Activated CD4-positive, alpha-beta memory T cell treated with anti-CD3 and anti-CD28 coated beads, Interleukin-2, amount 10 ng/mL, durations not matched to agents 7 days and 5 days (primary cell): ENCODE measurements at regions not wholly inside any gene's neighbourhood (a gene's known extent, or its start where the extent isn't known, plus 50 kb on each side); places are given as distances from the start of the nearest gene placed in this dataset.
A peak's percentile ranks its signal among the peaks of the same experiment; 100 is the strongest.
"Not testable (repeated sequence)": the region's sequence is repeated elsewhere in the genome, so short reads cannot be mapped to it uniquely, and the experiment has no call there.

Experiments used
- CTCF ChIA-PET: fragments of 350-600 bp; sonication (Branson Sonifier 250); formaldehyde crosslinking; loops from one replicate; lab custom pipeline; 2021; ENCODE audit warnings: antibody characterized with exemption, inconsistent platforms; lab: Charles Lee
- POLR2A ChIA-PET: fragments of 350-600 bp; sonication (Branson Sonifier 250); formaldehyde crosslinking; loops from one replicate; lab custom pipeline; 2021; ENCODE audit warnings: antibody characterized with exemption; lab: Charles Lee
- DNase-seq: peaks from one replicate; pipeline ENCODE4 v3.0.0-alpha.2; 2020
- H3K27ac Mint-ChIP-seq: one replicate; pipeline ENCODE4 v1.8.0; 2021; ENCODE audit warnings: mild to moderate bottlenecking, mixed read lengths
- H3K27me3 Mint-ChIP-seq: one replicate; pipeline ENCODE4 v1.8.0; 2021; ENCODE audit warnings: mixed read lengths
- H3K36me3 Mint-ChIP-seq: one replicate; pipeline ENCODE4 v1.8.0; 2021; ENCODE audit warnings: low read depth, mixed read lengths
- H3K4me1 Mint-ChIP-seq: one replicate; pipeline ENCODE4 v1.8.0; 2021; ENCODE audit warnings: mixed read lengths
- H3K4me3 Mint-ChIP-seq: one replicate; pipeline ENCODE4 v1.8.0; 2021; ENCODE audit warnings: mild to moderate bottlenecking, mixed read lengths
- H3K9me3 Mint-ChIP-seq: one replicate; pipeline ENCODE4 v1.8.0; 2021; ENCODE audit warnings: mixed read lengths

- Mint-ChIP-seq H3K4me3 (no peak overlapping the region), H3K27me3 (peaks cover 18% of the 10 kb centered on the region), H3K36me3 (no peaks in the 10 kb centered on the region), H3K27ac (no peak overlapping the region), H3K4me1 (no peaks in the 10 kb centered on the region), H3K9me3 (no peaks in the 10 kb centered on the region)
- ChIA-PET CTCF (no interaction called here), POLR2A (no interaction called here)
- no peak for DNase-seq
Observed at GRCh38 chr10:78229950-78230675, 196.4 kb downstream of the RPS24 start.

- H3K4me3 Mint-ChIP-seq = no peak overlapping the region
- H3K9me3 Mint-ChIP-seq = no peaks in the 10 kb centered on the region
- no peak for DNase-seq
- ChIA-PET POLR2A (no interaction called here), CTCF (no interaction called here)
- H3K36me3 Mint-ChIP-seq = no peaks in the 10 kb centered on the region
- no peaks in the 10 kb centered on the region for H3K4me1 Mint-ChIP-seq
- H3K27me3 Mint-ChIP-seq = peaks cover 21% of the 10 kb centered on the region
- no peak overlapping the region for H3K27ac Mint-ChIP-seq
Observed at GRCh38 chr10:78231327-78231726, 197.7 kb downstream of the RPS24 start.

- no peaks in the 10 kb centered on the region for H3K9me3 Mint-ChIP-seq
Observed at GRCh38 chr10:78231939-78232338, 198.3 kb downstream of the RPS24 start.

GRCh38 chr10:78236416-78237015 is 202.9 kb downstream of the RPS24 start:
- POLR2A ChIA-PET = no interaction called here
- no peak for DNase-seq
- Mint-ChIP-seq H3K27me3 (peaks cover 23% of the 10 kb centered on the region), H3K27ac (no peak overlapping the region), H3K4me1 (no peaks in the 10 kb centered on the region), H3K9me3 (no peaks in the 10 kb centered on the region), H3K4me3 (no peak overlapping the region), H3K36me3 (no peaks in the 10 kb centered on the region)
- CTCF ChIA-PET = no interaction called here

More at GRCh38 chr10:78231939-78232338, 198.3 kb downstream of the RPS24 start:
- H3K27me3 Mint-ChIP-seq = peaks cover 16% of the 10 kb centered on the region
- H3K4me1 Mint-ChIP-seq = no peaks in the 10 kb centered on the region
- H3K36me3 Mint-ChIP-seq = no peaks in the 10 kb centered on the region
- ChIA-PET POLR2A (no interaction called here), CTCF (interaction anchor here (0.6 kb wide), 1 partner anchor 186 kb away, joined by 3 read pairs; no protein-coding TSS in a partner anchor)
- H3K4me3 Mint-ChIP-seq = no peak overlapping the region
- no peak overlapping the region for H3K27ac Mint-ChIP-seq
- no peak for DNase-seq

- H3K36me3 Mint-ChIP-seq, H3K27ac Mint-ChIP-seq, POLR2A ChIA-PET, H3K9me3 Mint-ChIP-seq, H3K4me1 Mint-ChIP-seq, DNase-seq, H3K4me3 Mint-ChIP-seq, CTCF ChIA-PET: not testable (repeated sequence)
- peaks cover 22% of the 10 kb centered on the region for H3K27me3 Mint-ChIP-seq
Observed at GRCh38 chr10:78237951-78238350, 204.3 kb downstream of the RPS24 start.

GRCh38 chr10:78247266-78247665 is 213.6 kb downstream of the RPS24 start:
- POLR2A ChIA-PET = no interaction called here
- H3K9me3 Mint-ChIP-seq = peaks cover 15% of the 10 kb centered on the region
- CTCF ChIA-PET = interaction anchor here (0.6 kb wide), 1 partner anchor 1532 kb away, joined by 3 read pairs; no protein-coding TSS in a partner anchor
- H3K36me3 Mint-ChIP-seq = no peaks in the 10 kb centered on the region
- H3K27me3 Mint-ChIP-seq = peaks cover 8% of the 10 kb centered on the region
- no peak overlapping the region for H3K27ac Mint-ChIP-seq
- no peak overlapping the region for H3K4me3 Mint-ChIP-seq
- DNase-seq = no peak
- peaks cover 29% of the 10 kb centered on the region for H3K4me1 Mint-ChIP-seq

- Mint-ChIP-seq H3K27me3 (peaks cover 8% of the 10 kb centered on the region), H3K36me3 (no peaks in the 10 kb centered on the region), H3K9me3 (peaks cover 15% of the 10 kb centered on the region), H3K27ac (no peak overlapping the region), H3K4me1 (peaks cover 29% of the 10 kb centered on the region), H3K4me3 (no peak overlapping the region)
- POLR2A ChIA-PET = no interaction called here
- no peak for DNase-seq
- CTCF ChIA-PET = interaction anchor here (0.6 kb wide), 1 partner anchor 1531 kb away, joined by 3 read pairs; no protein-coding TSS in a partner anchor
Observed at GRCh38 chr10:78247821-78248220, 214.2 kb downstream of the RPS24 start.

- H3K4me1 Mint-ChIP-seq = peaks cover 29% of the 10 kb centered on the region
- no peak for DNase-seq
- POLR2A ChIA-PET = no interaction called here
- H3K27ac Mint-ChIP-seq = no peak overlapping the region
- CTCF ChIA-PET = no interaction called here
- peaks cover 8% of the 10 kb centered on the region for H3K27me3 Mint-ChIP-seq
- H3K36me3 Mint-ChIP-seq = no peaks in the 10 kb centered on the region
- peaks cover 6% of the 10 kb centered on the region for H3K9me3 Mint-ChIP-seq
- H3K4me3 Mint-ChIP-seq = no peak overlapping the region
Observed at GRCh38 chr10:78248651-78249464, 215.2 kb downstream of the RPS24 start.

GRCh38 chr10:78249690-78250089 is 216.0 kb downstream of the RPS24 start:
- peaks cover 10% of the 10 kb centered on the region for H3K27me3 Mint-ChIP-seq

GRCh38 chr10:78250313-78251015 is 216.8 kb downstream of the RPS24 start:
- Mint-ChIP-seq H3K9me3 (no peaks in the 10 kb centered on the region), H3K4me3 (no peak overlapping the region), H3K4me1 (peaks cover 29% of the 10 kb centered on the region), H3K27ac (no peak overlapping the region), H3K27me3 (peaks cover 4% of the 10 kb centered on the region), H3K36me3 (no peaks in the 10 kb centered on the region)
- ChIA-PET POLR2A (interaction anchor here (0.7 kb wide), 1 partner anchor 9 kb away, joined by 3 read pairs; no protein-coding TSS in a partner anchor), CTCF (no interaction called here)
- DNase-seq = peak; percentile 33

More at GRCh38 chr10:78249690-78250089, 216.0 kb downstream of the RPS24 start:
- Mint-ChIP-seq H3K4me1 (peaks cover 29% of the 10 kb centered on the region), H3K9me3 (peaks cover 3% of the 10 kb centered on the region), H3K27ac (no peak overlapping the region), H3K36me3 (no peaks in the 10 kb centered on the region), H3K4me3 (no peak overlapping the region)
- POLR2A ChIA-PET = no interaction called here
- CTCF ChIA-PET = no interaction called here
- no peak for DNase-seq

- CTCF ChIA-PET = no interaction called here
- Mint-ChIP-seq H3K36me3 (no peaks in the 10 kb centered on the region), H3K4me1 (peaks cover 29% of the 10 kb centered on the region), H3K9me3 (no peaks in the 10 kb centered on the region), H3K4me3 (no peak overlapping the region), H3K27ac (no peak overlapping the region), H3K27me3 (peaks cover 2% of the 10 kb centered on the region)
- no peak for DNase-seq
- POLR2A ChIA-PET = no interaction called here
Observed at GRCh38 chr10:78251016-78251385, 217.3 kb downstream of the RPS24 start.

- POLR2A ChIA-PET = no interaction called here
- no peak overlapping the region for H3K4me3 Mint-ChIP-seq
- H3K9me3 Mint-ChIP-seq = no peaks in the 10 kb centered on the region
- H3K27me3 Mint-ChIP-seq = peaks cover 2% of the 10 kb centered on the region
- no peak overlapping the region for H3K27ac Mint-ChIP-seq
- no peaks in the 10 kb centered on the region for H3K36me3 Mint-ChIP-seq
- CTCF ChIA-PET = no interaction called here
- no peak for DNase-seq
- H3K4me1 Mint-ChIP-seq = peaks cover 29% of the 10 kb centered on the region
Observed at GRCh38 chr10:78252286-78252685, 218.6 kb downstream of the RPS24 start.
